LNCAP (cell line): ENCODE measurements at regions not wholly inside any gene's neighbourhood (a gene's known extent, or its start where the extent isn't known, plus 50 kb on each side); places are given as distances from the start of the nearest gene placed in this dataset.

Source experiments
- CTCF ChIP-seq: fragments of 450-650 bp; IDR thresholded peaks from 2 replicates; pipeline ENCODE4 v1.5.1; 2017; ENCODE audit warnings: mild to moderate bottlenecking

- no peak for TF ChIP-seq CTCF
Measured at GRCh38 chr19:31497709-31498108, 148.5 kb upstream of the TSHZ3 start.

- TF ChIP-seq CTCF: no peak
Measured at GRCh38 chr19:31498781-31499180, 149.5 kb upstream of the TSHZ3 start.

GRCh38 chr19:31499281-31500196, 150.3 kb upstream of the TSHZ3 start:
- no peak for TF ChIP-seq CTCF

GRCh38 chr19:31500197-31500830, 151.1 kb upstream of the TSHZ3 start:
- no peak for TF ChIP-seq CTCF

GRCh38 chr19:31500946-31501345, 151.7 kb upstream of the TSHZ3 start:
- no peak for TF ChIP-seq CTCF

- no peak for TF ChIP-seq CTCF
Measured at GRCh38 chr19:31501427-31502195, 152.4 kb upstream of the TSHZ3 start.

- TF ChIP-seq CTCF: no peak
Measured at GRCh38 chr19:31502536-31503170, 153.4 kb upstream of the TSHZ3 start.
